Fibroblast of skin of right quadriceps (primary cell): ENCODE measurements at regions not wholly inside any gene's neighbourhood (a gene's known extent, or its start where the extent isn't known, plus 50 kb on each side); places are given as distances from the start of the nearest gene placed in this dataset.
"Not testable (repeated sequence)": the region's sequence is repeated elsewhere in the genome, so short reads cannot be mapped to it uniquely, and the experiment has no call there.

Source experiments
- DNase-seq: peaks from one replicate; pipeline ENCODE4 v3.0.0-alpha.2; 2013

DNA sequence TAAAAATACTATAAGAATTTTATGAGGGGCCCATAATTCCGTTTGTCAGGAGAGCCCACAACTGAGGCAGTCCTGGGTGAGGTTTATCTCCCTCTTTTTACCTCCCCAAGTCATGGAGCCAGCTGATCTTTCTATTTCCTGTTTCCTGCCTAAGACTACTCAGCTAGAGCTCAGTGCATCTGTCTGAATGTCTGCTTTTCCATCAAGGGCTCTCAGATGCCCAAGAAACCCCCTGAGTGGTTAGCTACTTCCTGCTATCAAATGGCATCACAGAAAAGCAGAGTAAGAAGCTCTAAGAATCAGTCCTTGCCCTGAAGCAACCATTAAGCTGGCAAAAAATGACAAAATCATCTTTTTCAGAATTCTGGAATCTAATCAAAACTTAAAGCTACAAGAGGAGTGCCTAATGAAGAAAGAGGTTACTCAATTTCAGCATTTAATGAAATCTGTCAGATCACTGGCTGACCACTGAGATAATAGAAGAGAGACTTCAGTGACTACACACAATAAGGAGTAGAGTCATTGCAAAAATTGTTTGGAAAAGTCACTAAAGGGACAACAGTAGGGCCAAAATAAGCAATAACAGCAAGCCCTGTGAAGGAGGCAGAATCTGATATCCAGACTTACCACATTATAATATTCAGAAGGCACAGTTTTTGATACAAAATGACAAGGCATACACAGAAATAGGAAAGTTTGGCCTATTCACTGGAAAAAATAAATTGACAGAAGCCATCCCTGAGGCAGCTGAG, 150.1 kb downstream of the CYB561 start:
- DNase-seq, result no peak

DNA sequence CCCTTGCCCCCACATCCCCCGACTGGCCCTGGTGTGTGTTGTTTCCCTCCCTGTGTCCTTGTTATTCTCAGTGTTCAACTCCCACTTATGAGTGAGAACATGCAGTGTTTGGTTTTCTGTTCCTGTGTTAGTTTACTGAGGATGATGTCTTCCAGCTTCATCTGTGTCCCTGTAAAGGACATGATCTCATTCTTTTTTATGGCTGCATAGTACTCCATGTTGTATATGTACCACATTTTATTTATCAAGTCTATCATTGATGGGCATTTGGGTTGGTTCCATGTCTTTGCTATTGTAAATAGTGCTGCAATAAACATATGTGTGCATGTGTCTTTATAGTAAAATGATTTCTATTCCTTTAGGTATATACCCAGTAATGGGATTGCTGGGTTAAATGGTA, 147.2 kb downstream of the CYB561 start:
- DNase-seq, result not testable (repeated sequence)

DNA sequence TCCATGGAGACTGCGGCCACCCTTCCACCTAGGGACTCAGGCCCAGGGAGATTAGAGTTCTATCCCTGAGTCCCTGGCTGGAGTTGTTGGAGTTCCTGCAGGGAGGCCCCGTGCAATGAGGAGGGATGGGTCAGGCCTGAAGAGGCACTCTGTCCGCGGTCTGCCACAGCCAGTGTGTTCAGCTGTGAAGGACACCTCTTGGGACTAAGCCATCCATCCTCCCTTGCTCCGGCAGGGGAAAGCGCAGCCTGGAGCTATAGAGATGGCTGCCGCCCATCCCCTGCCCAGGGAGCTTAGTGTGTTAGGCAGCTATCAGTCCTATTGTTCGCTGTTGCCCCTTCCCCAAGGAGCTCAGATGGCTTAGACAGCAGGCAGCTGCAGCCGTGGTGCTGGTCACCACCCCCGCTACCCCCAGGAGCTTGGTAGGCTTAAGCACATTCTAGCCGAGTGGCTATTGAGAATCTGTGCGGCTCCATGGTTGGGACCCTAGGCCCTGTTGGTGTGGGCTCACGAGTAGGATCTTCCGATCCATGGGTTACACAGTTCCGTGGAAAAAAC, 141.3 kb downstream of the CYB561 start:
- DNase-seq, result no peak

DNA sequence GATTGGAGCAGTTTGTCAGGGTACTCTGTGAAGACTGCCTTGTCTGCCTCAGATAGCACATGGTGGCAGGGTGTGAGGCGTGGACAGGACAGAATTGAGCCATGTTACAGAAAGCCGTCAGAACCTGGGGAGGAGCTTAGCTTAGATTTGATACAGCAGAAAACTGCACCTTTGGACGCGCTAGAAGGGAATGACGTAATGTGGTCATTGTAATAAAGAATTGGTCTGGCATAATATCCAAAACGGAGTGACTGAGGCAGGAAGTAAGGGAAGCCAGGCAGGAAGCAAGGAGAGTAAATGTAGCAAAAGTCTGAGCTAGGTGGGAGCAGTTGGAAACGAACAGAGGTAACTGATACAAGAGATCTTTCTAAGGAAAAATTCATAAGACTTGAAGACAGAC, 140.2 kb downstream of the CYB561 start:
- DNase-seq, result no peak

DNA sequence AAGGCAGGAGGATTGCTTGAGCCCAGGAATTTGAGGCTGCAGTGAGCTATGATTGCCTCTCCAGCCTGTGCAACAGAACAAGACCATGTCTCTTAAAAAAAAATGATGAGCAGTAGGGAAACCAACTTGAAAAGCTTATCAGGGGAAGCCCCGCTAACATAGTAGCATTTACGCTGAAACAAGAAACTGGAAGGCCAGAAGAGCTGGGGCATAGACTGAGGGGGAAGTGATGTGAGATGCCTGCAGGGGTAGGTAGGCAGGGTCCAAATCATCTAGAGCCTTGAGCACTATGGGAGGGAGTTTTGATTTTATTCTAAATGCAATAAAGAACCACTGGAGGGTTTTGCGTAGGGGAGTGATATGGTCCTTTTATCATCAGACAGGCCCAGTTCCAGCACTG, 139.3 kb downstream of the CYB561 start:
- DNase-seq, result no peak

DNA sequence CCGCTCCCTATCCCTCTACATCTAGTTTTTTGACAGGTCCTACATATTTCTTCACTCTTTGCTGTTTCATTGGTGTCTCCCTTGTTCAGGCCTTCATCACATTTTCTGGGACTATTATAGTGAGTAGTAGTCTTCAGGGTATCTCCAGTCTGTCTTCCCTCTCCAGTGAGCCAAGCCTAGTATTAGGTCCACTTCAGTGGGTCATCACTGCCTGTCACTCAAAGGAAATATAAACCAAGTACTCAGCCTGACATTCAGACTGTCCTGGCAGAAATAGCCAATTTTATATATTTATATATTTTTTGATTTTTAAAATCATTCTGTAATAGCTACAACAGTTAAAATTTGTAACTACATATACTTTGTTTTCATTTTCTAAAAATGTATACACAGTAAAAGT, 137.8 kb downstream of the CYB561 start:
- no peak for DNase-seq

DNA sequence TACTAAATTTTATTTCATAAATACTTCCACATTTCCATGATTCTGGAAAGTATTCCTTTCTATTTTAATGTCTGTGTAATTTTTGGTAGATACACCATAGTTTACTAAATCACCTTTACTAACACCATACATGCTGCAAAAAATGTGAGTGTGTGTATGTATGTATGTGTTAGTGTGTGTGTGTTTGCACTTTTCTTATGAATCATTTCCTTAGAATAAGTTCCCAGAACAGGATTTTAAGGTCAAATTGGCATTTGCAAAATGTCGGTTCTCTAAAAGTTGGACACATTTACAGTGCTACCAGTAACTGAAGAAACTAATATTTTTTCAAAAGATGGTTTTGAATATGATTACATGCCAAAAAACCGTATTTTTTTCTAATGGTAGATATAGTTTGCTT, 137.1 kb downstream of the CYB561 start:
- peak; percentile 47 for DNase-seq

DNA sequence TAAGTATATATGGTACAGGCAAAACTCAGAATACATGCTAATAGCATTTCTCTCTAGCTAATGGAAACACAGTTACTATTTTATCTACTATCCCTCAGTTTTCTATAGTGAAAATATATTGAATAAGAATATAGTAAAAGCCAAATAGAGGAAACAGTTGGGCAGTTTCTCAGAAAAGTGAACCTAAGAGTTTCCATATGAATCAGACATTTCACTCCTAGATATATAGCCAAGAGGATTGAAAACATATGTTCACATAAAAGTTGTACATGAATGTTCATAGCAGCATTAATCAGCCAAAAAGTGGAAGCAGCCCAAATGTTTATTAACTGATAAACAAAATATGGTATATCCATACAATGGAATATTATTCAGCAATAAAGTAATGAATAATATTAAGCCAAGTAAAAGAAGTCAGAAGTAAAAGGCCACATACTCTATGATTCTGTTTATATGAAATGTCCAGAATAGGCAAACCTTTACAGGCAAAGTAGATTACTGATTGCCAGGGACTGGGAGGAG, 134.6 kb downstream of the CYB561 start:
- peak; percentile 31 for DNase-seq

DNA sequence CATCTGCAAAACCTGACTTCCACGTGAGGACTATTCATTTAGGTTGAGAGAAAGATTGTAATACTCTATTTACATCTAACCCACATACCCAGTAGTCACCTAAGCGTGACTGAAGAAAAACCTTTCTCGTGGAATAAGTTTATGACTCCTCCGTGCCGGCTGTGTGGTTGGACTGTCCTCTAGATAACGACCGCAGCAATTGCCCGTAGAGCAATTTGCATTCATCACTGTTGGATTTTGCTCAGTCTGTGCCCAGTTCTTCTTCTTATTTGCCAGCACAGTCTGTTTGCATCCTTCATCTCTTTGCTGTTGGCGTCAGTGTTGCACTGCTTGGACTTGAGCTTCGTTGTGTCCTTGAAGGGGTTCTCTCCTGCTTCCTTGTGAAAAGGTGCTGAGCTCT, 131.3 kb downstream of the CYB561 start:
- no peak for DNase-seq

DNA sequence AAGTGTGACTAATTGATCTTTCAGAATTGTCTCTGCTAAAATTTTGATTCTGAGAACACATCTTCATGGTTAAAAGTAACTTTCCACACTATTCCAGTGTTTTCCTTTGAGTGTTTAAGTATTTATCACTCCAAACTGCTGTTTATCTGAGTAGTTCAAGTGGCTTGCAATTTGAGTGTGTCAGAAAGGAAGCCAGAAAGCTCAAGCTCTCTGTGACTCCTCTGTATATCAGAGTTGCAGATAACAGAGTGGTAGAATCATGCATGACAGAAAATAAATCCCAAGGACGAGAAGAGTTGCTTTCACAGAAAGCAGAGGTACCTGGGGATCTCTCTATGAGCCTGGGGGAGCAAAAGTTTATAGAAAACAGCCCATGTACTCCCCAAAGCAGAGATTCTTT, 130.0 kb downstream of the CYB561 start:
- DNase-seq, result no peak

DNA sequence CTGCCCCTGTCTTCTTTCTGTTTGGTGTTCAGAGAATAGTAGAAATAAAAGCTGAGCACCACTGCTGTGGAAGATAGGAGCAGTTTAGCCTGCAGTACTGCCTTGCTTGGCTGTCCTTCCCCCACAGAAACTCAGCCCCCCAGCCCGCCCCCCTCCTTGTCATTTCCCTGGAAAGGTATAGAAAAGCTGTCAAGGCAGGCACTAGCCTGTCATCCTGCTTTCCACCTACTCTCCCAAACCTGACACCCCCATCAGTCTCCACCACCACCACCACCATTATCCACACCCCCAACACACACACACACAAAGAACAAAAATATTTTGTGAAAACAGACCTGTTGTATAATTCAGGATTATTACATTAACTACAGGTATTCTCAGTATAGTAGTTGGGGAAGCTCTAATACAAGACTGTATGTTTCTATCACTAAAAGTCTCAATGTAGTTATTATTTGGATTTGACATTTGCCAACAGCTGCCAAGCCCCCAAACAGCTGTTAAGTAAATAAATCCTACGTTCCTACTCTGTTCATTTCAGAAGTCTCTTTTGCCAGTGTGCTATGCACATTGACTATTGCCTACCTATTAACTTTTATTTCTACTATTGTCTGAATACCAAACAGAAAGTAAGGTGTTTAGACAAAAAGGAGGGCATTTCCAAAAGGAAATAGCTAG, 128.8 kb downstream of the CYB561 start:
- no peak for DNase-seq

DNA sequence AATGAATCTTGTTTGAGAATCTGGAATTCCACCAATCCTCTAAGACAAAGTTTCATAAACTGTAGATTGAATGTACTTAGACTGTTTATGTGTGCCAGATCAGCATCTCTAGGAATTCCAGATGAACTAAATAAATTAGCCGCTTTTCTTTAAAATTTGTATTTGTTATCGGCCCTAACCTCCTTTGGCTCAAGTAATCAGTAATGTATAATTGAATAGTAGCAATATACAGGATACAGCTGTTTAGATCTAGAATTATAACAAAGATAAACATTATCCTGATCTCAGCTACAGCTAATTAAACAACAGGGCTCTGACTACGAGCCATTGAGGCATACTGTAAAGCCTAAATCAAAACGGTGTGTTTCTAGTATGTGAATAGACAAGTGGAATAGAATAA, 120.3 kb downstream of the CYB561 start:
- no peak for DNase-seq

DNA sequence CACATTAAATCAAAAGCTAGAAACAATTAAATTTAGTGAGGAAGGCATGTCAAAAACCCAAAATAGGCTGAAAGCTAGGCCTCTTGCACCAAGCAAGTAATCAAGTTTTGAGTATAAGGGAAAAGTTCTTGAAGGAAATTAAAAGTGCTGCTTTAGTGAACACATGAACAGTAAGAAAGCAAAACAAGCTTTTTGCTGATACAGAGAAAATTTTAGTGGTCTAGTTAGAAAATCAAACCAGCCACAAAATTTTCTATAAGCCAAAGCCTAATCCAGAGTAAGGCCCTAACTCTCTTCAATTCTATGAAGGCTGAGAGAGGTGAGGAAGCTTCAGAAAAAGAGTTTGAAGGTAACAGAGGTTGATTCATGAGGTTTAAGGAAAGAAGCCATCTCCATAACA, 116.2 kb downstream of the CYB561 start:
- no peak for DNase-seq

DNA sequence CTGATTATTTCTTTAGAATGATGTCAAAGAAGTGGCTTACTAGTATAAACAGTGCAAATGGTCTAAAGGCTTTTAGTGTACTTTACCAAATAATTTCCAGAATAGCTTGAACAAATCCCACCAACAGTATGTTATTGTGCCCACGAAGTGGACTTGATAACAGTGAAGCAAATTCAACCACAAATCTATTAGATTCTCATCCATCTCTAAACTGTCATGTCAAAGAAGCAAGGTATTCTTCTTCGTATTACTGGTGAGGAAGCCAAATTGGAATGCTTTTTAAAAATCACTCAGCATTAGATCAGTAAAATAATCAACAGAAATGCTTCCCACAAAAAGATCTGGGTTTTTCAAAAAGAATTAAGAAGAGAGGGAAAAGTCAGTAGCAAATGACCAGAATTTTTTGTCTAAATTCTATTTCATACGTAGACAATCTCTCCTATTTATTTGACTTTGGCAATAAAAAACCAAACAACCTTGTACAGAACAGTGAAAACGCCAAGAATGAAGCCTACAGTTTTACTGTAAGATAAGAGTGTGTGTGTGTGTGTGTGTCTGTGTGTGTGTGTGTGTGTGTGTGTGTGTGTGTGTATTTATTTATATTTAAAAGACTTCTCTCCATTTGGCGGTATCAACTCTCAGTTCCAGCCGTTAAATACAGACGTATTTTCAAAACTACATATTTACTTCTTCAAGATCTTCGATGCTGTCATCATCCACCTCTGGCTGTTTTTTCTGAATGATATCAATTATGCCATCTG, 114.6 kb downstream of the CYB561 start:
- DNase-seq, result no peak

DNA sequence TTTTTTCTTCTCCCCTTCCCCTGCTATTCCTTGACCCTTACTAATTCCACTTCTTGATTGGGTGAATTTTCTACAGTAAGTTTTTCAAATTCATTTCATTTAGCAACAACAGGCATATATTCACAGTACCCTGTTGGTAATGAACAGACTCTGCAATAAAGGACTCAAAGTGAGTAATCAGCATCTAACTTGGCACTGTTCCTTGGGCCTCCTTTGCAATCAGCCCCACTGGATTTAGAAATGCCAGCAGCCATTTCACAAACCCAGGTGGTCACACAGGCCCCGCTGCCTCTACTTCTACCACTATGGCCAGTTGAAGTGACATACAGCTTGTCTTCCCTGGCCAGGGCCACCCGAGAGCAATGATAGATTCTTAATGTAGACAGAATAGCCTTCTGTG, 113.8 kb downstream of the CYB561 start:
- no peak for DNase-seq

DNA sequence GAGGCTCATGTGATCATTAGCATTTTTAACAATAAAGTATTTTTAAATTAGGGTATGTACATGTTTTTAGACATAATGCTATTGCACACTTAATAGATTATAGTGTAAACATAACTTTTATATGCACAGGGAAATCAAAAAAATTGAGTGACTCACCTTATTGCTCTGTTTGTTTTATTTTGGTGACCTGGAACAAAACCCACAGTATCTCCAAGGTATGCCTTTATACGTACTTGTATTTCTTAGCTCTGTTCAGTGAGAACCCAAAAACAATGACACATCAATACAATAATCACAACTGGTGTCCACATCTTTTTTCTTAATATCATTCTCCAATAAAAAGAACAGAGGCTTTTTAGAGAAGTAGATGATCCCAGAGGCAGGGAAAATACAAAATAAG, 112.2 kb downstream of the CYB561 start:
- no peak for DNase-seq

DNA sequence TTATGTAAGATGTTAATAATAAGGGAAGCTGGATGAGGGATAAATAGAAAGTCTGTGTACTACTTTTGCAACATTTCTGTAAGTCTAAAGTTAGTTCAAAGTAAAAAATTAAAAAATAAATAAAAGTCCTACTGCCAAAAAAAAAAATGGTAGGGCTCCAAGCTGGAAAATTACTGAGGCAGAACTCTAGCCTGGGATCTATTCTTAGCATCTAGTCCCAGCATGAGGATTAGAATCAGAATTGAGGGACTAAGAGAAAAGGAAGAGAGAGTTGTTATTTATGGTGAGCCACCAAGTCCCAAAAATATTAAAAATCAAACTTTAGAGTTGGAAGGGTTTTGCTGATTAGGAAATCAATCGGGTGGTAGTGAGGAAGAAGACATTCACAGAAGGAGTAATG, 110.3 kb downstream of the CYB561 start:
- no peak for DNase-seq

DNA sequence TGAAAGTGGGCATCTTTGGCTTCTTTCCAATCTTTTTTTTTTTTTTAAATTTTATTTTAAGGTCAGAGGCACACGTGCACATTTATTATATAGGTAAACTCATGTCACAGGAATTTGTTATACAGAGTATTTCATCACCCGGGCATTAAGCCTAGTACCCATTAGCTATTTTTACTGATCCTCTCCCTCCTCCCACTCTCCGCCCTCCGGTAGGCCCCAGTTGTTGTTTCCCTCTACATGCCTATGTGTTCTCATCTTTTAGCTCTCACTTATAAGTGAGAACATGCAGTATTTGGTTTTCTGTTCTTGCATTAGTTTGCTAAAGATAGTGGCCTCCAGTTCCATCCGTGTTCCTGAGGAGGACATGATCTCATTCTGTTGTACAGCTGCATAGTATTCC, 108.5 kb downstream of the CYB561 start:
- no peak for DNase-seq

DNA sequence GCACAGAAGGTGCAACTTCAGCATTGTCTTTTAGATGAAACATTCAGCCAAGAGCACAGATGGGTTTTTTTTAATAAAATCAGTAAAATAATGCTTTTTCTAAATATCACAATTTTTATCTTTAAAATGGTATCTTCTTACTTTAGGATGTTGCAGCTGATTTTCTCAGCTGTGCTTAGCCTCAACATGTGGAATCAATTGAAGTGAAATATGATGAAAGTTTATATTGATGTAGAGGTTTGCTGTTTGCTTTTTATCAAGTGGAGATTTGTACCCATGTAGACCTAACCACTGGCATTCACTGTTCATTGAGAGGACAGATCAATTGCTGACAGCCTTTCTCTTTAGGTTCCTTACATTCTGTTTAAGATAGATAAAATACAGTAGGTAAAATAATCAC, 107.8 kb downstream of the CYB561 start:
- no peak for DNase-seq

DNA sequence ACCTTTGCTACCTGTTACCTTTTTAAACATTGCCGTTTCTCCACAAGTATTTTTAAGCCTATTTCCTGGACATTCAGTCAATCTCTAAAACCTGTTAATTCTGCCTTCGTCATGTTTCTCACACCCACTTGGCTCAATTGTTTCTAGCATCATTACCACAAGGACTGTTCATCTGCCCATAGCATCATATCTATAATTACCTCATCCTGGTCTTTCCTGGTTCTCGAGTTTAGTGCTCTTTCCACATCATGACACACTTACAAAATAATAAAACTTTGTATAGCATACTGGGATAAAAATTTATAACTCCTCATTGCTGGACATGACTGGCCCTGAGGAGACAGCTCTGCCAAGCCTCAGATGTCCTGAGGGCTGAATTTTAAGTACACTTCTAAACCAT, 104.8 kb downstream of the CYB561 start:
- no peak for DNase-seq

DNA sequence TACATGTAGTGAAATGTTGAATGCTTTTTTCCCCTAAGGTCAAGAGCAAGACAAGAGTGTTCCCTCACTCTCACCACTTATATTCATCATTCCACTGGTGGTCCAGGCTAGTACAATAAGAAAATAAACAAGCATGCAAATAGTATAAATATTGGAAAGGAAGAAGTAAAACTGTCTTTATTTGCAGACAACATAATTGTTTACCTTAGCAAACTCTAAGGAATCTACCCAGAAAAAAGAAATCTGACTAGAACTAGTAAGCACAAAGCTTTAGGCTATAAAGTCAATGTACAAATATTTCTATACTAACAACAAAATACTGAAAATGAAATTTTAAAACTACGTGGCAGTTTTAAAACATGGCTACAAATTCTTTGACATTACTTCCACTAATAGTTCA, 101.7 kb downstream of the CYB561 start:
- DNase-seq, result no peak

DNA sequence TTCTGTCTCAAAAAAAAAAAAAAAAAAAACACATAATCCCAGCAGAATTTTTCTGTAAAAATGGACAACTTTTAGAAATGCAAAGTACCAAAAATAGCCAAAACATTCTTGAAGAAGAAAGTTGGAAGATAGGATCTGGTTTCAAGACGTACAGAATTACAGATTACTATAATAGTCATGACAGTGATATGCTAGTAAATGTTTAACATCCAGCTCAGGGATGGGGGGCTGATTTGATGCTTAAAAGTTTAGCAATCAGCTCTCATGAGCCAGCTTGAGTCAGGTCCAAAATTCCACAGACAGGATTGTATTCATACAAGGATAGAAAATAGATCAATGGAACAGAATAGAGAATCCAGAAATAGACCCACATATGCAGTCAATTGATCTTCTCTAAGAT, 100.5 kb downstream of the CYB561 start:
- peak; percentile 85 for DNase-seq

DNA sequence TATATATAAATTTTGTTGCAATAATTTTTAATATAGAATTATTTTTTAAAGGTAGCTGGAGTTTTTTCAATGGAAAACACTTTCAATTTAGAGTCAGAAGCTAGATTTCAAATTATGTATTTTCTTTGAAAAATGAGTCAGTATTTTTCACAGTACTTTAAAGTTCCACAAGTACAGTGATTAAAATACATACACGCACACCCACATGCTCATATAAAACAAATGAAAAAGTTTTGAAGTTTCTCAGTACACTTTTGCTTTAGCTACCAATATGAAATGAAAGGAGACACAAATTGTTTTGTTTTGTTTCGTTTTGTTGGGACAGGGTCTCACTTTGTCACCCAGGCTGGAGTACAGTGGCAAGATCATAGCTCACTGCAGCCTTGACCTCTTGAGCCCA, 98.6 kb downstream of the CYB561 start:
- DNase-seq, result no peak
